HL-60 (cell line): ENCODE measurements at regions not wholly inside any gene's neighbourhood (a gene's known extent, or its start where the extent isn't known, plus 50 kb on each side); places are given as distances from the start of the nearest gene placed in this dataset.

Experiments used
- DNase-seq, 2 experiments: peaks; one replicate each; pipeline ENCODE4 v3.0.0-alpha.2; 2010 to 2020; ENCODE audit warnings: low read depth in 1 of 2, low spot score in 1 of 2
- H3K27ac ChIP-seq: fragments of 250-450 bp; sonication (Bioruptor Pico); replicated peaks from 2 replicates; pipeline ENCODE4 v1.5.1; 2020; ENCODE audit warnings: mild to moderate bottlenecking, moderate library complexity
- H3K27me3 ChIP-seq: fragments of 250-450 bp; sonication (Bioruptor Pico); 2 replicates; pipeline ENCODE4 v1.5.1; 2021; ENCODE audit warnings: mild to moderate bottlenecking, moderate library complexity; ENCODE audit not compliant: insufficient read depth, poor library complexity, severe bottlenecking
- H3K4me3 ChIP-seq: replicated peaks from 2 replicates; pipeline ENCODE4 v1.5.1; 2011; ENCODE audit warnings: mild to moderate bottlenecking, control low read depth, low read length; ENCODE audit not compliant: insufficient read depth
- CTCF ChIP-seq: IDR thresholded peaks from one replicate; pipeline ENCODE4 v1.5.1; 2011; ENCODE audit warnings: low read length, control low read depth, inconsistent platforms; ENCODE audit not compliant: insufficient read depth
- GABPA ChIP-seq: IDR thresholded peaks from 2 replicates; pipeline ENCODE4 v1.6.1; 2012; ENCODE audit warnings: low read depth
- POLR2AphosphoS5 ChIP-seq: IDR thresholded peaks from 2 replicates; pipeline ENCODE4 v1.6.1; 2012; ENCODE audit warnings: low read depth
- SPI1 ChIP-seq: IDR thresholded peaks from 2 replicates; pipeline ENCODE4 v1.6.1; 2012; ENCODE audit warnings: low read depth, mild to moderate bottlenecking, borderline replicate concordance
- TF ChIP-seq, protein P1 (sequence below): IDR thresholded peaks from 2 replicates; pipeline ENCODE4 v1.6.1; 2012; ENCODE audit warnings: low read depth; ENCODE audit not compliant: insufficient replicate concordance

GRCh38 chrX:8897259-8897658 lies 96.1 kb upstream of the FAM9A start:
- H3K27me3 ChIP-seq, result peaks cover 2% of the 10 kb centered on the region
- H3K4me3 ChIP-seq, result no peak overlapping the region
- TF ChIP-seq GABPA (no peak), POLR2AphosphoS5 (no peak), CTCF (no peak), SPI1 (no peak)
- TF ChIP-seq, protein P1, sequence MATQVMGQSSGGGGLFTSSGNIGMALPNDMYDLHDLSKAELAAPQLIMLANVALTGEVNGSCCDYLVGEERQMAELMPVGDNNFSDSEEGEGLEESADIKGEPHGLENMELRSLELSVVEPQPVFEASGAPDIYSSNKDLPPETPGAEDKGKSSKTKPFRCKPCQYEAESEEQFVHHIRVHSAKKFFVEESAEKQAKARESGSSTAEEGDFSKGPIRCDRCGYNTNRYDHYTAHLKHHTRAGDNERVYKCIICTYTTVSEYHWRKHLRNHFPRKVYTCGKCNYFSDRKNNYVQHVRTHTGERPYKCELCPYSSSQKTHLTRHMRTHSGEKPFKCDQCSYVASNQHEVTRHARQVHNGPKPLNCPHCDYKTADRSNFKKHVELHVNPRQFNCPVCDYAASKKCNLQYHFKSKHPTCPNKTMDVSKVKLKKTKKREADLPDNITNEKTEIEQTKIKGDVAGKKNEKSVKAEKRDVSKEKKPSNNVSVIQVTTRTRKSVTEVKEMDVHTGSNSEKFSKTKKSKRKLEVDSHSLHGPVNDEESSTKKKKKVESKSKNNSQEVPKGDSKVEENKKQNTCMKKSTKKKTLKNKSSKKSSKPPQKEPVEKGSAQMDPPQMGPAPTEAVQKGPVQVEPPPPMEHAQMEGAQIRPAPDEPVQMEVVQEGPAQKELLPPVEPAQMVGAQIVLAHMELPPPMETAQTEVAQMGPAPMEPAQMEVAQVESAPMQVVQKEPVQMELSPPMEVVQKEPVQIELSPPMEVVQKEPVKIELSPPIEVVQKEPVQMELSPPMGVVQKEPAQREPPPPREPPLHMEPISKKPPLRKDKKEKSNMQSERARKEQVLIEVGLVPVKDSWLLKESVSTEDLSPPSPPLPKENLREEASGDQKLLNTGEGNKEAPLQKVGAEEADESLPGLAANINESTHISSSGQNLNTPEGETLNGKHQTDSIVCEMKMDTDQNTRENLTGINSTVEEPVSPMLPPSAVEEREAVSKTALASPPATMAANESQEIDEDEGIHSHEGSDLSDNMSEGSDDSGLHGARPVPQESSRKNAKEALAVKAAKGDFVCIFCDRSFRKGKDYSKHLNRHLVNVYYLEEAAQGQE, result no peak
- DNase-seq, result no peak
- H3K27ac ChIP-seq, result no peak overlapping the region

GRCh38 chrX:8890794-8891193 lies 89.6 kb upstream of the FAM9A start:
- no peak for TF ChIP-seq SPI1
- TF ChIP-seq POLR2AphosphoS5, result no peak
- TF ChIP-seq GABPA, result no peak
- TF ChIP-seq, protein P1, result no peak
- TF ChIP-seq CTCF, result no peak
- peaks cover 2% of the 10 kb centered on the region for H3K27me3 ChIP-seq
- DNase-seq, result no peak
- no peak overlapping the region for H3K4me3 ChIP-seq
- no peak overlapping the region for H3K27ac ChIP-seq

DNA sequence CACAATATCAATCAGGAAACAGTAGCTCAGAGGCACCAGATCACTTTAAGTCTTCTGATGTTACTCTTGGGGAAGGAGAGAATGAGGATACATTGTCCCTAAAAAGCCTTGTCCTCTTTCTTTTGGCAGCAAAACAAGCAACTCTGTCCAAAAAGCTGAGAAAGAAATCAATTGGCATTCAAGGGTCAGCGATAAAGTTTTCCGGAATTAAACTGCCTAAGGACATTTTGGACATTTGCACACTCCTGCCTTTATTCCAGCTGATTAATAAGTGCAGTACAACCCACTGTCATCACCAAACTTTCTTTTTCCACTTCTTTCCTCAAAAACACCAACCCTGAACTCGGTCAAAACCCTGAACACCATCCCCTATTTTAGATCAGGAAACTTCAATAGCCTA lies 85.8 kb upstream of the FAM9A start:
- no peak overlapping the region for H3K4me3 ChIP-seq
- no peak for DNase-seq
- no peaks in the 10 kb centered on the region for H3K27me3 ChIP-seq
- H3K27ac ChIP-seq, result no peak overlapping the region
- TF ChIP-seq POLR2AphosphoS5 (no peak), SPI1 (no peak), CTCF (no peak), GABPA (no peak)
- TF ChIP-seq, protein P1, result no peak
